IMR-90 (cell line): ENCODE measurements at regions not wholly inside any gene's neighbourhood (a gene's known extent, or its start where the extent isn't known, plus 50 kb on each side); places are given as distances from the start of the nearest gene placed in this dataset.

Experiments
- ATAC-seq: fragments of 200-7000 bp; cut with Tn5 transposase; 2 replicates; pipeline ENCODE4 v1.9.1; 2020; ENCODE audit warnings: low read depth, mild to moderate bottlenecking, moderate library complexity
- BruUV-seq: library from RNA; stranded (reverse); fragments of 400-500 nt; replicated peaks from 2 replicates; lab custom pipeline; 2021; lab: Mats Ljungman, UMichigan
- CTCF ChIA-PET: fragments of 300-600 bp; formaldehyde crosslinking; extraction: SDS; loops from one replicate; lab custom pipeline; 2021; ENCODE audit warnings: antibody characterized with exemption; lab: Yijun Ruan, JAX
- POLR2A ChIA-PET: fragments of 300-600 bp; sonication (Branson Sonifier 250); formaldehyde crosslinking; loops from one replicate; lab custom pipeline; 2022; ENCODE audit warnings: antibody characterized with exemption; ENCODE audit not compliant: unreplicated experiment; lab: Charles Lee
- DNase-seq: peaks from one replicate; pipeline ENCODE4 v3.0.0; 2013
- H2AFZ ChIP-seq: replicated peaks from 2 replicates; pipeline ENCODE3; 2013; ENCODE audit warnings: low read length, mild to moderate bottlenecking; ENCODE audit not compliant: poor library complexity
- H2AK5ac ChIP-seq: 2 replicates; pipeline ENCODE4 v1.6.1; 2013; ENCODE audit warnings: low read depth, low read length, inconsistent platforms
- H2AK9ac ChIP-seq: replicated peaks from 2 replicates; pipeline ENCODE3; 2013; ENCODE audit warnings: mild to moderate bottlenecking, low read depth, low read length, moderate library complexity; ENCODE audit not compliant: poor library complexity
- H2BK120ac ChIP-seq: 2 replicates; pipeline ENCODE4 v1.6.1; 2013; ENCODE audit warnings: low read depth, low read length, inconsistent platforms
- H2BK15ac ChIP-seq: 3 replicates; pipeline ENCODE4 v1.6.1; 2013; ENCODE audit warnings: low read depth, low read length, inconsistent platforms
- H2BK20ac ChIP-seq: 2 replicates; pipeline ENCODE4 v1.6.1; 2013; ENCODE audit warnings: low read depth, mild to moderate bottlenecking, inconsistent platforms, low read length, moderate library complexity
- H2BK5ac ChIP-seq: 2 replicates; pipeline ENCODE4 v1.6.1; 2013; ENCODE audit warnings: mild to moderate bottlenecking, low read depth, low read length, inconsistent platforms; ENCODE audit not compliant: poor library complexity, severe bottlenecking
- H3K14ac ChIP-seq: replicated peaks from 2 replicates; pipeline ENCODE4 v1.6.1; 2013; ENCODE audit warnings: low read depth, low read length, inconsistent platforms
- H3K18ac ChIP-seq: 2 replicates; pipeline ENCODE4 v1.6.1; 2013; ENCODE audit warnings: low read depth, low read length, control low read depth
- H3K23ac ChIP-seq: 2 replicates; pipeline ENCODE4 v1.6.1; 2013; ENCODE audit warnings: low read depth, low read length, inconsistent platforms
- H3K27ac ChIP-seq: 2 replicates; pipeline ENCODE4 v1.5.1; 2013; ENCODE audit warnings: mild to moderate bottlenecking, control low read depth, low read length; ENCODE audit not compliant: insufficient read depth
- H3K27me3 ChIP-seq: 2 replicates; pipeline ENCODE4 v1.6.1; 2013; ENCODE audit warnings: low read length; ENCODE audit not compliant: control insufficient read depth, insufficient read depth
- H3K36me3 ChIP-seq: 2 replicates; pipeline ENCODE4 v1.6.1; 2013; ENCODE audit warnings: low read length, mixed read lengths; ENCODE audit not compliant: control insufficient read depth, insufficient read depth
- H3K4ac ChIP-seq: 2 replicates; pipeline ENCODE4 v1.6.1; 2013; ENCODE audit warnings: low read depth, low read length, inconsistent platforms
- H3K4me1 ChIP-seq: 2 replicates; pipeline ENCODE4 v1.6.1; 2013; ENCODE audit warnings: low read length, mixed read lengths; ENCODE audit not compliant: control insufficient read depth, insufficient read depth
- H3K4me2 ChIP-seq: 2 replicates; pipeline ENCODE4 v1.6.1; 2013; ENCODE audit warnings: low read depth, mild to moderate bottlenecking, control low read depth, low read length, moderate library complexity
- H3K4me3 ChIP-seq: 2 replicates; pipeline ENCODE4 v1.5.1; 2013; ENCODE audit warnings: low read depth, mild to moderate bottlenecking, control low read depth, low read length, moderate library complexity; ENCODE audit not compliant: insufficient read depth
- H3K56ac ChIP-seq: 2 replicates; pipeline ENCODE4 v1.6.1; 2013; ENCODE audit warnings: low read length, inconsistent platforms; ENCODE audit not compliant: insufficient read depth; ENCODE audit errors: extremely low read depth
- H3K79me1 ChIP-seq, 2 experiments: 2 replicates each; pipeline ENCODE4 v1.6.1; 2013; ENCODE audit warnings: low read length in 2 of 2, inconsistent platforms in 1 of 2, low read depth in 1 of 2
- H3K9ac ChIP-seq: 2 replicates; pipeline ENCODE4 v1.6.1; 2013; ENCODE audit warnings: low read depth, low read length, control low read depth
- H3K9me1 ChIP-seq: 2 replicates; pipeline ENCODE4 v1.6.1; 2013; ENCODE audit warnings: low read length, inconsistent platforms; ENCODE audit not compliant: insufficient read depth
- H3K9me3 ChIP-seq: 2 replicates; pipeline ENCODE4 v1.6.1; 2013; ENCODE audit warnings: low read length; ENCODE audit not compliant: control insufficient read depth, insufficient read depth
- H4K20me1 ChIP-seq: 2 replicates; pipeline ENCODE4 v1.6.1; 2013; ENCODE audit warnings: low read length, inconsistent platforms; ENCODE audit not compliant: insufficient read depth
- H4K5ac ChIP-seq: 2 replicates; pipeline ENCODE4 v1.6.1; 2013; ENCODE audit warnings: mild to moderate bottlenecking, low read depth, low read length, control low read depth
- H4K8ac ChIP-seq, 2 experiments: 2 replicates each; pipeline ENCODE4 v1.6.1; 2013; ENCODE audit warnings: low read depth in 2 of 2, low read length in 2 of 2, control low read depth in 1 of 2, inconsistent platforms in 1 of 2
- H4K91ac ChIP-seq: 2 replicates; pipeline ENCODE4 v1.6.1; 2013; ENCODE audit warnings: low read depth, low read length, inconsistent platforms; ENCODE audit not compliant: insufficient read depth
- ELK1 ChIP-seq: fragments of 150-350 bp; IDR thresholded peaks from 2 replicates; pipeline ENCODE4 v1.6.1; 2016; ENCODE audit warnings: low read depth, mild to moderate bottlenecking, low read length, moderate library complexity, borderline replicate concordance
- MAFK ChIP-seq: IDR thresholded peaks from 2 replicates; pipeline ENCODE4 v1.6.1; 2012; ENCODE audit warnings: low read depth, low read length, improper control_type of control experiment
- MAZ ChIP-seq: IDR thresholded peaks from 2 replicates; pipeline ENCODE4 v1.6.1; 2012; ENCODE audit warnings: low read depth, mild to moderate bottlenecking, low read length, improper control_type of control experiment, moderate library complexity, borderline replicate concordance
- RCOR1 ChIP-seq: IDR thresholded peaks from 2 replicates; pipeline ENCODE4 v1.6.1; 2012; ENCODE audit warnings: mild to moderate bottlenecking, low read length, improper control_type of control experiment; ENCODE audit not compliant: insufficient replicate concordance
- RFX5 ChIP-seq: IDR thresholded peaks from 2 replicates; pipeline ENCODE4 v1.8.0; 2012; ENCODE audit warnings: low read depth, mild to moderate bottlenecking, low read length, moderate library complexity
- WGBS, 2 experiments: methylation state at CpG; one replicate each; pipeline versions ENCODE4 v1.1.5 to v1.1.7; 2013; ENCODE audit warnings: missing lambda C conversion rate in 2 of 2; ENCODE audit not compliant: insufficient read length in 1 of 2; ENCODE audit errors: extremely low coverage in 2 of 2; 5-methylcytosine and 5-hydroxymethylcytosine counted together
- dilution Hi-C: fragments of 300-500 bp; cut with HindIII; formaldehyde crosslinking; loops from one replicate; pipeline ENCODE4 v1.14.3; 2018; ENCODE audit warnings: low sequenced_read_pairs; ENCODE audit not compliant: unreplicated experiment
- in situ Hi-C: fragments of 300-500 bp; cut with MboI; formaldehyde crosslinking; loops from 3 replicates; pipeline ENCODE4 v1.14.3; 2019; ENCODE audit warnings: low sequenced_read_pairs, inconsistent platforms, mixed read lengths
- intact Hi-C: fragments of 100-400 bp; cut with micrococcal nuclease; formaldehyde crosslinking; loops from 2 replicates; pipeline ENCODE4 v1.10.0; 2022
- TF ChIP-seq, protein P1 (sequence below): conservative IDR thresholded peaks from 2 replicates; pipeline ENCODE4 v1.5.1; 2012; ENCODE audit warnings: mild to moderate bottlenecking, low read depth, low read length, improper control_type of control experiment

DNA sequence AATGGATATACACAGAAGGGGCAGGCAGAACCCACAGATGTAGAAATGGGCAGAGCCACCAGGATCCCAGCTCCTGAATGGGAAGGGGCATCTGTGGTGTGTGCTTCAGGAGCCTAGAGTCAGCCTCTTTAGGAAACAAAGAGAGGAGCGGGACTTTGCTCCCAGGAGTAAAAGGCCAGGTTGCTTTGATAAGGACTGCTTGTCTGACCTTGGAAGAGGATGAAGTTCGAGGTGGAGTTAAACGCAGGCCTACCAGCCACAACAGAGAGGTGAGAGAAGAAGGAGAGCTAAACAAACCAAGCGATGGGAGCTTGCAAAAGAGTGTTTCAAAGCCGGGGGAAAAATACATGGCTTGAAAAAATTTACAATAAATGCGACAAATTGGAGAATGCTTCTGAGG is 49.9 kb upstream of the TMPRSS2 start:
- no peak overlapping the region for H3K56ac ChIP-seq
- H4K20me1 ChIP-seq: no peaks in the 10 kb centered on the region
- no peaks in the 10 kb centered on the region for H3K9me1 ChIP-seq
- no peak overlapping the region for H2BK120ac ChIP-seq
- no peaks in the 10 kb centered on the region for H3K9me3 ChIP-seq
- intact Hi-C loops: no loop called here
- no peak for ATAC-seq
- no peaks in the 10 kb centered on the region for H3K4me1 ChIP-seq
- H3K36me3 ChIP-seq: no peaks in the 10 kb centered on the region
- H3K18ac ChIP-seq: no peak overlapping the region
- dilution Hi-C loops: no loop called here
- no peak overlapping the region for H2AFZ ChIP-seq
- H2BK20ac ChIP-seq: no peak overlapping the region
- ChIA-PET POLR2A (no interaction called here), CTCF (no interaction called here)
- no peak overlapping the region for H3K14ac ChIP-seq
- no peak overlapping the region for H4K8ac ChIP-seq
- no peak for DNase-seq
- no peak overlapping the region for H3K23ac ChIP-seq
- no peak overlapping the region for H3K4me3 ChIP-seq
- in situ Hi-C loops: no loop called here
- H3K79me1 ChIP-seq: no peaks in the 10 kb centered on the region
- BruUV-seq: no TSS peak
- H3K4me2 ChIP-seq: no peak overlapping the region
- no peak overlapping the region for H4K5ac ChIP-seq
- H2AK5ac ChIP-seq: no peak overlapping the region
- H2BK15ac ChIP-seq: no peak overlapping the region
- no peak overlapping the region for H3K27ac ChIP-seq
- no peak overlapping the region for H3K4ac ChIP-seq
- H3K9ac ChIP-seq: no peak overlapping the region
- no peak overlapping the region for H2BK5ac ChIP-seq
- WGBS, 2 experiments: 40% methylated on average over 6 of the region's 6 CpGs; no CpG with 5 or more reads in 1 of the 2 experiments
- TF ChIP-seq, protein P1, sequence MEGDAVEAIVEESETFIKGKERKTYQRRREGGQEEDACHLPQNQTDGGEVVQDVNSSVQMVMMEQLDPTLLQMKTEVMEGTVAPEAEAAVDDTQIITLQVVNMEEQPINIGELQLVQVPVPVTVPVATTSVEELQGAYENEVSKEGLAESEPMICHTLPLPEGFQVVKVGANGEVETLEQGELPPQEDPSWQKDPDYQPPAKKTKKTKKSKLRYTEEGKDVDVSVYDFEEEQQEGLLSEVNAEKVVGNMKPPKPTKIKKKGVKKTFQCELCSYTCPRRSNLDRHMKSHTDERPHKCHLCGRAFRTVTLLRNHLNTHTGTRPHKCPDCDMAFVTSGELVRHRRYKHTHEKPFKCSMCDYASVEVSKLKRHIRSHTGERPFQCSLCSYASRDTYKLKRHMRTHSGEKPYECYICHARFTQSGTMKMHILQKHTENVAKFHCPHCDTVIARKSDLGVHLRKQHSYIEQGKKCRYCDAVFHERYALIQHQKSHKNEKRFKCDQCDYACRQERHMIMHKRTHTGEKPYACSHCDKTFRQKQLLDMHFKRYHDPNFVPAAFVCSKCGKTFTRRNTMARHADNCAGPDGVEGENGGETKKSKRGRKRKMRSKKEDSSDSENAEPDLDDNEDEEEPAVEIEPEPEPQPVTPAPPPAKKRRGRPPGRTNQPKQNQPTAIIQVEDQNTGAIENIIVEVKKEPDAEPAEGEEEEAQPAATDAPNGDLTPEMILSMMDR: no peak
- TF ChIP-seq RCOR1: no peak
- TF ChIP-seq MAZ: no peak
- TF ChIP-seq RFX5: no peak
- TF ChIP-seq ELK1: no peak
- TF ChIP-seq MAFK: no peak
- no peak overlapping the region for H4K91ac ChIP-seq
- no peak overlapping the region for H2AK9ac ChIP-seq
- peaks cover 12% of the 10 kb centered on the region for H3K27me3 ChIP-seq
